Smooth muscle cell (in vitro differentiated cells): ENCODE measurements at regions not wholly inside any gene's neighbourhood (a gene's known extent, or its start where the extent isn't known, plus 50 kb on each side); places are given as distances from the start of the nearest gene placed in this dataset.

Experiments
- DNase-seq: peaks from one replicate; lab custom pipeline; 2025; ENCODE audit not compliant: unreplicated experiment; lab: John Stamatoyannopoulos, UW
- H2AFZ ChIP-seq: fragments of 200-600 bp; sonication (generic); 2 replicates; pipeline ENCODE4 v1.6.0; 2016; ENCODE audit warnings: antibody characterized with exemption, low read depth, mild to moderate bottlenecking
- H3F3A ChIP-seq: fragments of 200-600 bp; sonication (generic); 2 replicates; pipeline ENCODE4 v1.6.0; 2017; ENCODE audit warnings: antibody characterized with exemption, low read depth
- H3K27ac ChIP-seq: fragments of 200-600 bp; sonication (generic); 2 replicates; pipeline ENCODE4 v1.5.1; 2016; ENCODE audit warnings: low read depth, mild to moderate bottlenecking
- H3K27me3 ChIP-seq: fragments of 200-600 bp; sonication (generic); 2 replicates; pipeline ENCODE4 v1.6.1; 2016; ENCODE audit warnings: low read depth, mild to moderate bottlenecking
- H3K36me3 ChIP-seq: fragments of 200-600 bp; sonication (generic); 2 replicates; pipeline ENCODE4 v1.5.1; 2016; ENCODE audit warnings: low read depth
- H3K4me1 ChIP-seq: fragments of 200-600 bp; sonication (generic); 2 replicates; pipeline ENCODE4 v1.5.1; 2016; ENCODE audit warnings: low read depth
- H3K4me2 ChIP-seq: fragments of 200-600 bp; sonication (generic); 2 replicates; pipeline ENCODE4 v1.6.0; 2016; ENCODE audit warnings: mild to moderate bottlenecking
- H3K4me3 ChIP-seq: fragments of 200-600 bp; sonication (generic); 2 replicates; pipeline ENCODE4 v1.5.1; 2016; ENCODE audit warnings: mild to moderate bottlenecking
- H3K79me2 ChIP-seq: fragments of 200-600 bp; sonication (generic); 2 replicates; pipeline ENCODE4 v1.6.0; 2016; ENCODE audit warnings: low read depth, mild to moderate bottlenecking
- H3K9ac ChIP-seq: fragments of 200-600 bp; sonication (generic); 2 replicates; pipeline ENCODE4 v1.6.0; 2016; ENCODE audit warnings: low read depth
- H3K9me3 ChIP-seq: fragments of 200-600 bp; sonication (generic); replicated peaks from 2 replicates; pipeline ENCODE4 v1.5.1; 2016; ENCODE audit warnings: low read depth
- H4K20me1 ChIP-seq: fragments of 200-600 bp; sonication (generic); 2 replicates; pipeline ENCODE4 v1.6.0; 2016; ENCODE audit warnings: low read depth
- CTCF ChIP-seq: fragments of 200-600 bp; sonication (generic); IDR thresholded peaks from 2 replicates; pipeline ENCODE4 v1.5.1; 2017; ENCODE audit warnings: borderline replicate concordance, mild to moderate bottlenecking, antibody characterized with exemption; ENCODE audit not compliant: insufficient read depth, poor library complexity, severe bottlenecking
- WGBS: methylation state at CpG from one replicate; pipeline ENCODE4 v1.1.7; 2016; ENCODE audit warnings: low lambda C conversion rate; 5-methylcytosine and 5-hydroxymethylcytosine counted together

- no peak overlapping the region for H3K4me3 ChIP-seq
- no peak for DNase-seq
- H3K36me3 ChIP-seq = no peaks in the 10 kb centered on the region
- no peak for TF ChIP-seq CTCF
- H3K4me2 ChIP-seq = no peak overlapping the region
- no peaks in the 10 kb centered on the region for H3K4me1 ChIP-seq
- H2AFZ ChIP-seq = no peak overlapping the region
- no peaks in the 10 kb centered on the region for H3K27me3 ChIP-seq
- H3K79me2 ChIP-seq = no peaks in the 10 kb centered on the region
- H3K27ac ChIP-seq = no peak overlapping the region
- no peak overlapping the region for H3K9ac ChIP-seq
- no peaks in the 10 kb centered on the region for H3F3A ChIP-seq
- H3K9me3 ChIP-seq = no peaks in the 10 kb centered on the region
- no peaks in the 10 kb centered on the region for H4K20me1 ChIP-seq
These were observed 119.2 kb upstream of the CNTN1 start for GRCh38 chr12:40573024-40573423.

GRCh38 chr12:40575987-40576386, 116.3 kb upstream of the CNTN1 start:
- no peaks in the 10 kb centered on the region for H3K79me2 ChIP-seq
- H3K4me1 ChIP-seq = no peaks in the 10 kb centered on the region
- no peak overlapping the region for H3K27ac ChIP-seq
- H3K4me2 ChIP-seq = no peak overlapping the region
- H3K27me3 ChIP-seq = no peaks in the 10 kb centered on the region
- H3F3A ChIP-seq = no peaks in the 10 kb centered on the region
- no peak for DNase-seq
- no peak overlapping the region for H3K4me3 ChIP-seq
- H2AFZ ChIP-seq = no peak overlapping the region
- no peaks in the 10 kb centered on the region for H4K20me1 ChIP-seq
- no peaks in the 10 kb centered on the region for H3K36me3 ChIP-seq
- no peak overlapping the region for H3K9ac ChIP-seq
- no peaks in the 10 kb centered on the region for H3K9me3 ChIP-seq
- no peak for TF ChIP-seq CTCF

- Histone ChIP-seq H3K4me1 (no peaks in the 10 kb centered on the region), H3K9me3 (no peaks in the 10 kb centered on the region), H3K9ac (no peak overlapping the region), H3K27me3 (no peaks in the 10 kb centered on the region), H2AFZ (no peak overlapping the region), H4K20me1 (no peaks in the 10 kb centered on the region), H3K4me3 (no peak overlapping the region), H3K4me2 (no peak overlapping the region), H3K27ac (no peak overlapping the region), H3K79me2 (no peaks in the 10 kb centered on the region), H3F3A (no peaks in the 10 kb centered on the region), H3K36me3 (no peaks in the 10 kb centered on the region)
- DNase-seq = no peak
- WGBS = 86% methylated on average over 1 of the region's 1 CpG
- TF ChIP-seq CTCF = no peak
These were observed 114.4 kb upstream of the CNTN1 start for GRCh38 chr12:40577834-40578233.

GRCh38 chr12:40579687-40580086, 112.6 kb upstream of the CNTN1 start:
- no peaks in the 10 kb centered on the region for H3K79me2 ChIP-seq
- no peak for TF ChIP-seq CTCF

More at GRCh38 chr12:40579687-40580086, 112.6 kb upstream of the CNTN1 start:
- no peaks in the 10 kb centered on the region for H4K20me1 ChIP-seq
- no peaks in the 10 kb centered on the region for H3F3A ChIP-seq
- 91% methylated on average over 1 of the region's 1 CpG for WGBS
- no peak for DNase-seq
- no peak overlapping the region for H3K27ac ChIP-seq
- H3K9me3 ChIP-seq = no peaks in the 10 kb centered on the region
- no peak overlapping the region for H3K4me3 ChIP-seq
- H3K9ac ChIP-seq = no peak overlapping the region
- H2AFZ ChIP-seq = no peak overlapping the region
- no peak overlapping the region for H3K4me2 ChIP-seq
- no peaks in the 10 kb centered on the region for H3K4me1 ChIP-seq
- H3K27me3 ChIP-seq = no peaks in the 10 kb centered on the region
- H3K36me3 ChIP-seq = no peaks in the 10 kb centered on the region
